ENCODE measurements at regions not wholly inside any gene's neighbourhood (a gene's known extent, or its start where the extent isn't known, plus 50 kb on each side); places are given as distances from the start of the nearest gene placed in this dataset.

GRCh38 chr2:175259164-175259563 lies 77.7 kb upstream of the ATP5MC3 start:
- TF ChIP-seq POLR2AphosphoS5 (IDR thresholded peaks at IDR 0.05), result no peak
- no peak for TF ChIP-seq POLR2A (IDR thresholded peaks at IDR 0.05; ENCODE audit: low read depth)
- TF ChIP-seq CTCF (IDR thresholded peaks at IDR 0.05), result no peak
- no peak for TF ChIP-seq EP300 (IDR thresholded peaks at IDR 0.05)

Measured in esophagus muscularis mucosa (tissue), 4 donors.